Testis (tissue), 2 donors: ENCODE measurements at regions not wholly inside any gene's neighbourhood (a gene's known extent, or its start where the extent isn't known, plus 50 kb on each side); places are given as distances from the start of the nearest gene placed in this dataset.

Source experiments
- DNase-seq: peaks from one replicate; pipeline ENCODE4 v3.0.0-alpha.2; 2019
- H3K27ac ChIP-seq, 2 donors: fragments of 200-600 bp; sonication (generic); one replicate each; pipeline ENCODE4 v1.5.1; 2019
- H3K27me3 ChIP-seq: fragments of 200-600 bp; sonication (generic); one replicate; pipeline ENCODE4 v1.5.1; 2019
- H3K36me3 ChIP-seq: fragments of 200-600 bp; sonication (generic); one replicate; pipeline ENCODE4 v1.5.1; 2017; ENCODE audit warnings: low read depth; ENCODE audit errors: missing control alignments
- H3K4me1 ChIP-seq: fragments of 200-600 bp; sonication (generic); one replicate; pipeline ENCODE4 v1.5.1; 2019
- H3K4me3 ChIP-seq, 2 donors: fragments of 200-600 bp; sonication (generic); one replicate each; pipeline ENCODE4 v1.5.1; 2017 to 2019
- H3K9me3 ChIP-seq: fragments of 200-600 bp; sonication (generic); one replicate; pipeline ENCODE4 v1.5.1; 2017
- CTCF ChIP-seq, 3 experiments: fragments of 450-650 bp in 2 of 3; fragments of 200-600 bp in 1 of 3; sonication (generic) in 1 of 3; IDR thresholded peaks; one replicate each; pipeline ENCODE4 v1.5.1; 2016 to 2019; ENCODE audit warnings: antibody characterized with exemption in 3 of 3, mild to moderate bottlenecking in 2 of 3, moderate library complexity in 1 of 3
- POLR2A ChIP-seq: fragments of 450-650 bp; IDR thresholded peaks from one replicate; pipeline ENCODE4 v1.6.1; 2017; ENCODE audit warnings: antibody characterized with exemption, mild to moderate bottlenecking, moderate library complexity
- WGBS, 2 donors: methylation state at CpG; one replicate each; pipeline ENCODE4 v1.1.5; 2018; 5-methylcytosine and 5-hydroxymethylcytosine counted together
- intact Hi-C: fragments of 100-400 bp; cut with DNase I; formaldehyde crosslinking; loops from one replicate; pipeline ENCODE4 v1.15.1; 2023; ENCODE audit warnings: low total_unique reads

DNA sequence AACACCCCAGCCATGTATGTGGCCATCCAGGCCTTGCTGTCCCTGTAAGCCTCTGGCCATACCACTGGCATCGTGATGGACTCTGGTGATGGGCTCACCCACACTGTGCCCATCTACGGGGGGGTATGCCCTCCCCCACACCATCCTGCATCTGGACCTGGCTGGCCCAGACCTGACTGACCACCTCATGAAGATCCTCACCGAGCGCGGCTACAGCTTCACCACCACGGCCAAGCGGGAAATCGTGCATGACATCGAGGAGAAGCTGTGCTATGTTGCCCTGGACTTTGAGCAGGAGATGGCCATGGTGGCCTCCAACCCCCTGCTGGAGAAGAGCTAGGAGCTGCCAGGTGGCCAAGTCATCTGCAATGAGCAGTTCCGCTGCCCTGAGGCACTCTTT lies 80.4 kb upstream of the ZCCHC2 start:
- 95 to 100% methylated on average over 4 to 10 of the region's 10 CpGs for WGBS, 2 donors
- intact Hi-C loops: no loop called here
- no peak for DNase-seq
- H3K36me3 ChIP-seq: no peaks in the 10 kb centered on the region
- H3K27me3 ChIP-seq: no peaks in the 10 kb centered on the region
- no peaks in the 10 kb centered on the region for H3K9me3 ChIP-seq
- TF ChIP-seq CTCF (IDR thresholded peaks at IDR 0.05): no peak
- no peak for TF ChIP-seq POLR2A
- H3K4me1 ChIP-seq: peaks cover 11% of the 10 kb centered on the region
- H3K27ac ChIP-seq: no peak overlapping the region
- H3K4me3 ChIP-seq: no peak overlapping the region

GRCh38 chr18:62445386-62445917 lies 77.4 kb upstream of the ZCCHC2 start:
- Histone ChIP-seq H3K9me3 (no peaks in the 10 kb centered on the region), H3K4me1 (no peaks in the 10 kb centered on the region), H3K27ac (no peak overlapping the region), H3K27me3 (no peaks in the 10 kb centered on the region), H3K36me3 (no peaks in the 10 kb centered on the region), H3K4me3 (no peak overlapping the region)
- no peak for DNase-seq
- intact Hi-C loops: no loop called here
- no peak for TF ChIP-seq CTCF (IDR thresholded peaks at IDR 0.05)
- TF ChIP-seq POLR2A: no peak
- 86 to 90% methylated on average over 4 of the region's 4 CpGs for WGBS, 2 donors

GRCh38 chr18:62446511-62446910 lies 76.3 kb upstream of the ZCCHC2 start:
- H3K9me3 ChIP-seq: no peaks in the 10 kb centered on the region
- DNase-seq: no peak
- H3K27ac ChIP-seq: no peak overlapping the region
- intact Hi-C loops: no loop called here
- TF ChIP-seq CTCF (IDR thresholded peaks at IDR 0.05) (no peak), POLR2A (no peak)
- WGBS, 2 donors: 67 to 92% methylated on average over 2 of the region's 2 CpGs
- no peaks in the 10 kb centered on the region for H3K27me3 ChIP-seq
- H3K36me3 ChIP-seq: no peaks in the 10 kb centered on the region
- no peaks in the 10 kb centered on the region for H3K4me1 ChIP-seq
- no peak overlapping the region for H3K4me3 ChIP-seq

DNA sequence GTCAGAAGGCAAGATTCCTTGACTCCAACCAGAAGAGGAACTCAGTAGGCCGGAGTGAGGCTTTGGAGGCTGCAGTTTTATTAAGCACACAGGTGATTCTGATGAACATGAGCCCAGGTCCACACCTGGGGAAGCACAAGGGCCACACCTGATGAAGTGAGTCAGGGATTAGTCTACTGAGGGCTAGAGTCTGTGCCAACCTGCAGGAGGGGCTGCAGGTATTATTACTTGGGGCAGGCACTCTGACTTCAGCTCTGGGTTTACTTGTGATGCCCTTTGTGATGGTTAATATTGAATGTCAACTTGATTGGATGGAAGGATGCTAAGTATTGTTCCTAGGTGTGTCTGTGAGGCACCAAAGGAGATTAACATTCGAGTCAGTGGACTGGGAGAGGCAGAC lies 75.2 kb upstream of the ZCCHC2 start:
- DNase-seq: no peak
- H3K4me1 ChIP-seq: no peaks in the 10 kb centered on the region
- intact Hi-C loops: no loop called here
- TF ChIP-seq CTCF (IDR thresholded peaks at IDR 0.05) (no peak), POLR2A (no peak)
- WGBS, 2 donors: 89 to 95% methylated on average over 2 of the region's 2 CpGs
- no peaks in the 10 kb centered on the region for H3K36me3 ChIP-seq
- no peaks in the 10 kb centered on the region for H3K9me3 ChIP-seq
- H3K27ac ChIP-seq: no peak overlapping the region
- no peaks in the 10 kb centered on the region for H3K27me3 ChIP-seq
- H3K4me3 ChIP-seq: no peak overlapping the region

- no peak overlapping the region for H3K27ac ChIP-seq
- WGBS, 2 donors: 71 to 76% methylated on average over 6 of the region's 6 CpGs
- TF ChIP-seq CTCF (IDR thresholded peaks at IDR 0.05) (no peak), POLR2A (no peak)
- H3K36me3 ChIP-seq: no peaks in the 10 kb centered on the region
- H3K4me3 ChIP-seq: no peak overlapping the region
- intact Hi-C loops: no loop called here
- DNase-seq: no peak
- H3K9me3 ChIP-seq: no peaks in the 10 kb centered on the region
- no peaks in the 10 kb centered on the region for H3K4me1 ChIP-seq
- no peaks in the 10 kb centered on the region for H3K27me3 ChIP-seq
Measured at GRCh38 chr18:62448426-62448825, 74.4 kb upstream of the ZCCHC2 start.
